ENCODE measurements at regions not wholly inside any gene's neighbourhood (a gene's known extent, or its start where the extent isn't known, plus 50 kb on each side); places are given as distances from the start of the nearest gene placed in this dataset.

GRCh38 chr2:239608723-239609122 is 207.9 kb upstream of the HDAC4 start:
- DNase-seq: no peak

GRCh38 chr2:239608260-239608659 is 207.4 kb upstream of the HDAC4 start:
- no peak for DNase-seq

DNA sequence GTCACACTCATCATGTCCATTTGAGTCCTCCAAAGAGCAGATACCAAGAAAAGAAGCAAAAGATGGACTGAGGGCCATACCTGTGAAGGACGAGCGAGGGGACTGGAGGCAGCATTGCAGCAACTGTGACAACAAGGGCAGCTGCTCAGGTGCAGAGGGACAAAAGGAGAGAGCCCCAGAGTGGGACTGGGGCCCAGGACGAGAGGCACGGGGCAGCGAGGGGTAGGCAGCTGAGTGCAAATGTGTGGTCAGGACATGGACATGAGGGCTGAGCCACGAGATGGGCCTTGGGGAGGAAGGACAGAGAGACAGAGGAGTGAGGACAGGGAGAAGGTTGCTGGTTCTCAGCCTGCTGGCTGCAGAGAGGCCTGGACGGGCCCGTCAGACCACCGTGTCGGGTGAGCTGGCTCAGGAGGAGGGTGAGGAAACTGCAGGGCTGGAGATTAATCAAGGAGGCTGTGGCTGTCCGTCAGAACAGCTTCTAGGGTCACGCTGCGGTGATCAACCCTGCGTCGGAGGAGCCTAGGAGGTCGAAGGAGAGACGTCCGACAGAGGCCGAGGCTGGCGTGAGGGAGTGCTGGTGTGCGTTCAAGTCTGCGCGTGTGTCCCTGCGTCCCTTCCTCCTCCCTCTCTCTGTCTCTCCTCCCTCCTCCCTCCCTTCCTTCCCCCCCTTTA is 206.8 kb upstream of the HDAC4 start:
- no peak for DNase-seq

DNA sequence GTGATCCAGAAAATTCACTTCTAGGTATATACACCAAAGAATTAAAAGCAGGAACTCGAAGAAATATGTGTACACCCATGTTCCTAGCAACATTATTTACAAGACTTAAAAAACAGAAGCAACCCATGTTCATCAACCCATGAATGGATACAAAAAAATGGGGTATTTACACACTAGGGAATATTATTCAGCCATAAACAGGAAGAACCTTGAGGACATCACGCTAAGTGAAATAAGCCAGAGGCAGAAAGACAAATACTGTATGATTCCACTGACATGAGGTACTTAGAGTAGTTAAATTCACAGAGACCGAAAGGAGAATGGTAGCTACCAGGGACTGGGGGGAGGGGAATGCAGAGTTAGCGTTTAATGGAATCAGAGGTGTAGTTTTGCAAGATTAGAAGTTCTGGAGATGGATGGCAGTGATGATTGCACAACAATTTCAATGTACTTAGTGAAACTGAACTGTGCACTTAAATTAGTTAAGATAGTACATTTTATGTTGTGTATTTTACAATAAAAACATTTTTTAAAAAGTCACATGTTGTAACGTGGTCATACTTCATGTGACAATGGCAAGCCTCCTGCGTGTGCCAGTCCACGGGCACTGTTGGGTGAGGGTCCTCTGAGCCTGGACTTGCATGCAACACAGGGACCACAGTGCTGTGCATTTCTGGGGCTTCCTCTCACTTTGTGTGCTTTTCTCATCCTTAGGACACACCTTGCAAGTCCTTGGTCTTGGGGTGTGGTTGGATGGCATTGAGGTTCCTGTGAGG is 206.1 kb upstream of the HDAC4 start:
- no peak for DNase-seq

GRCh38 chr2:239605976-239606375 is 205.2 kb upstream of the HDAC4 start:
- no peak for DNase-seq

- DNase-seq: no peak
Observed at GRCh38 chr2:239605409-239605808, 204.6 kb upstream of the HDAC4 start.

- DNase-seq: no peak
Observed at GRCh38 chr2:239604861-239605260, 204.0 kb upstream of the HDAC4 start.

GRCh38 chr2:239603411-239604356 is 202.9 kb upstream of the HDAC4 start:
- peak; percentile 41 for DNase-seq

DNA sequence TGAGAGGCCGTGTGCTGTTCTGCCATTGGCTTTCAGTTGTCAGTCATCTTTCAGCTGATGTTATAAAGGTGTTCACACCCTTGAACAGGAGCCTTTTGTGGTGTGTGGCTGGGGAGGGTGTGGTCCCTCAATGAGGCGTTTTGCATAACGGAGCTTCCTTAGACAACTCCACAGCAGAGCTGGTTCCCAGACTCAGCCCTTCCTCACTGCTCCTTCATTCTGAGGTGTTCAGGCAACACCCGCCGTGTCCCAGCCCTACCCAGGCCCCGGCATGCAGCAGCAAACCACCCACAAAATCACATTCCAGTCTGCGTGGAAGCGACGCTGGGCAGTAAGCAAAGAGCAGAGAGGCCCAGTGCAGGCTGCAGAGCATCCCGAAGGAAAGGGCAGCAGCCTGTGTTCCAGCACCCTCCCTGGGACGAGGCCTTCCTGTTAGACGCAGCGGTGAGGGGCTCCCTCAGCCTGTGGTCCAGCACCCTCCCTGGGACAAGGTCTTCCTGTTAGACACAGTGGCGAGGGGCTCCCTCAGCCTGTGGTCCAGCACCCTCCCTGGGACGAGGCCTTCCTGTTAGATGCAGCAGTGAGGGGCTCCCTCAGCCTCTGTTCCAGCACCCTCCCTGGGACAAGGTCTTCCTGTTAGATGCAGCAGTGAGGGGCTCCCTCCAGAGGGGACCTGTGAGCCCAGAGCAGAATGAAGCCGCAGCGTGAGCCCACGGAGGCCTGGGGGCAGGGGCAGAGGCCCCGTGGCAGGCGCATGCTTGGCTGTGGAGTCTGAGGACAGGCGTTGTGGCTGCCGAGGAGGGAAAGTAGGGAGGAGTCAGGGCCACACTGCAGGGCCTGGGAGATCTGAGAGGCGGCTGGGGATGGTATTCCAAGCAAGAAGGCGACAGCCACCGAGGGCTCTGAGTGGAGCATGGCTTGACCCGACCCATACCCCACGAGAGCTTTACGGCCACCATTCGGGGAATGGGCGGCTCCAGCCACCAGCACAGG is 201.8 kb upstream of the HDAC4 start:
- DNase-seq: peak; percentile 60

GRCh38 chr2:239601880-239602279 is 201.1 kb upstream of the HDAC4 start:
- DNase-seq: no peak

DNA sequence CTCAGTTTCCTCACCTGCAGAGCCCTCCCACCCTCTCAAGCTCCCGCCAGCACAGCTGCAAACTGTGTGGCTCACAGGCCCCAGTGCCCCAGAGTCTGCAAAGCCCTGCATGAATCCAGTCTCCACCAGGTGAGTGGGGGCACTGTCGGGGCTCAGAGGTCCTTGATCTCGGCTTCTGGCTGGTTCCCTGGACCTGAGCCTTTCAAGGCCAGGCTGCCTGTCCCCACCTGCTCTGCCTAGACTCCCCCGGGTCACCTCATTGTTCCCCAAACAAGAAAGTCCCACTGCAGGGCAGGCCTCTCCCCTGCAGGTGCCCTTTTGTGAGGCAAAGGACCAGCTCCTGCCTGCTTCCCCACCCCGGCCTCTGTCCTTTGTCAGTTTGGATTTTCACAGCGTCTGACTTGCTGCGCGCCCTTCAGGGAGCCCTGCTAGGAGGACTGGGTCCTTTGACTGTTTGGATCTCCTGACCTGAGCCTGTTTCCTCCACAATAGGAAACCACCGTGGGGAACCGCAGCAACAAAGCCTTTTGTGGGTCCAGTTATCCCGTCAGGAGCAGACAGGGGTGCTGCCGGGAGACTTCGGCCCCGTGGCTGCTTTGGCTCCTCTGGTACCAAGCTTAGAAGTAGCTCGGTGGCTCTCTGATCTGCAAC is 200.5 kb upstream of the HDAC4 start:
- peak; percentile 54 for DNase-seq

DNA sequence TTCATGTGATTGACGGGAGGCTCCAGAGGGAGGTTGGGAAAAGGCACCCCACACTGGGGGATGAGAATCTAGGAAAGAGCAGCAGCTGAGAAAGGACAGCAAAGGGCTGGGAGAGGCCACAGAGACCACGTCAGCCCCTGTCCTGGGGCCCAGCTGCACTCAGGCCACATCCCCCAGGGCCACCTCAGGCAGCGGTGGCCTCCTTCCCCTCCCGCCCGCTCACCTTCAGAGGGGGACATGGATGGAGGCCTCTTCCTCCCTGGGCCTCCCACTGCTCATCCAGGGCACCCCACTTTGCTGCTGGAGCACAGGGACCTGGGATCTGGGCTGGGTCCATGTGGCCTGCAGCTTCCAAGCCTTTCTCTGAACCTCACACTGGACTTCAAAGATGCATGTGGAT is 199.8 kb upstream of the HDAC4 start:
- no peak for DNase-seq

GRCh38 chr2:239600001-239600593 is 199.3 kb upstream of the HDAC4 start:
- peak; percentile 19 for DNase-seq

DNA sequence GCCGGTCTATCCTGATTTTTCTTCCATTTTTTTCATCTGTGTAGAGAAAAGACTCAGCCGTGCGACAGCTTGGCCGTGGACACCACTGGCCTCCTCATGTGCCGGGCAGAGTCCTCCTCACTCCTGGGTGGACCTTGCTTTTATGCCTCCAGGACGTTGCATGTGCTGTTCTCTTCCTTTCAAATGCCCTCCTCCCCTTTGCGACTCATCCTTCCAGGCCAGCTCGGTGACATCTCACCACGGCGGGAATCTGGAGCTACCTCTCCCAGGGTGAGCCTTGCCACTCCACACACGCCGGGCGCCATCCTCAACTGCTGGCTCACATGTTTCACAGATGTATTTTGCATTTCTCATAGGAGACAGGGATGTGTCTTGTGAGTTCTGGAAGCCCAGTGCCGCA is 198.5 kb upstream of the HDAC4 start:
- peak; percentile 47 for DNase-seq

GRCh38 chr2:239598732-239599090 is 197.9 kb upstream of the HDAC4 start:
- no peak for DNase-seq

GRCh38 chr2:239598011-239598731 is 197.4 kb upstream of the HDAC4 start:
- peak; percentile 49 for DNase-seq

- DNase-seq: peak; percentile 48
Observed at GRCh38 chr2:239597216-239597615, 196.4 kb upstream of the HDAC4 start.

GRCh38 chr2:239596792-239597191 is 196.0 kb upstream of the HDAC4 start:
- no peak for DNase-seq

- DNase-seq: peak; percentile 33
Observed at GRCh38 chr2:239596253-239596652, 195.4 kb upstream of the HDAC4 start.

DNA sequence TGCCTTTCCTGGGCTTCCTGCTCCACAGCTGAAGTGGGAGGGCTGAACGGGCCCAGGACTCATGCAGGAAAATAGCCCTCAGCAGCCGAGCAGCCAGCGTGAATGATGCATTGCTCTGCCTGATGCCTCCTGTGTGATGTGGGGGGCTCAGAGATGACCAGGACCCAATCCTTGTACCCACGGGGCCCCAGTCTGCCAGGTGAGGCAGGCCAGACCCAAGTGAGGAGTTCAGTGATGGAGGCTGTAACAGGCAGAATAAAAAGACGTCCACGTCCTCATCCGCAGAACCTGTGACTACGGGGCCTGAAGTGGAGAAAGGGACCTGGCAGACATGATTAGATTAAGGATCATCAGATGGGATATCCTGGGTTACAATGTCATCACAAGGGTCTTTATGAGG is 194.9 kb upstream of the HDAC4 start:
- DNase-seq: peak; percentile 37

All from activated effector memory CD4-positive, alpha-beta T cell treated with anti-CD3 and anti-CD28 coated beads, Interleukin-2, amount 50 U/mL, for 16 hours (primary cell).